ENCODE measurements at regions not wholly inside any gene's neighbourhood (a gene's known extent, or its start where the extent isn't known, plus 50 kb on each side); places are given as distances from the start of the nearest gene placed in this dataset.

GRCh38 chr12:84361651-84362551, 550.7 kb downstream of the SLC6A15 start:
- WGBS, 2 experiments (ENCODE audit: extremely low coverage in 2 of 2, insufficient read length in 1 of 2), result 86% methylated on average over 14 of the region's 27 CpGs; no CpG with 5 or more reads in 1 of the 2 experiments
- dilution Hi-C loops (cut with HindIII; ENCODE audit: low sequenced_read_pairs, unreplicated experiment), result no loop called here
- Histone ChIP-seq H2AFZ (replicated peaks; ENCODE audit: low read length, poor library complexity) (no peak overlapping the region), H4K8ac (ENCODE audit: low read depth in 2 of 2, low read length in 2 of 2) (no peak overlapping the region), H3K36me3 (ENCODE audit: control insufficient read depth, insufficient read depth, low read length) (no peaks in the 10 kb centered on the region), H3K9me1 (ENCODE audit: insufficient read depth, low read length) (no peaks in the 10 kb centered on the region), H2AK9ac (replicated peaks; ENCODE audit: low read depth, low read length, poor library complexity) (no peak overlapping the region), H3K27ac (ENCODE audit: insufficient read depth, low read length) (no peak overlapping the region), H3K9ac (ENCODE audit: low read depth, low read length) (no peak overlapping the region), H2BK5ac (ENCODE audit: low read depth, low read length, poor library complexity, severe bottlenecking) (no peak overlapping the region), H2AK5ac (ENCODE audit: low read depth, low read length) (no peak overlapping the region), H4K20me1 (ENCODE audit: insufficient read depth, low read length) (no peaks in the 10 kb centered on the region), H2BK120ac (ENCODE audit: low read depth, low read length) (no peak overlapping the region), H3K18ac (ENCODE audit: low read depth, low read length) (no peak overlapping the region), H4K5ac (ENCODE audit: low read depth, low read length) (no peak overlapping the region), H3K27me3 (ENCODE audit: control insufficient read depth, insufficient read depth, low read length) (no peaks in the 10 kb centered on the region), H3K14ac (replicated peaks; ENCODE audit: low read depth, low read length) (no peak overlapping the region), H3K4me2 (ENCODE audit: low read depth, low read length) (no peak overlapping the region), H3K23ac (ENCODE audit: low read depth, low read length) (no peak overlapping the region), H3K4me3 (ENCODE audit: insufficient read depth, low read depth, low read length) (no peak overlapping the region), H3K79me1 (ENCODE audit: low read depth in 1 of 2, low read length in 2 of 2) (no peaks in the 10 kb centered on the region), H2BK15ac (ENCODE audit: low read depth, low read length) (no peak overlapping the region), H3K4ac (ENCODE audit: low read depth, low read length) (no peak overlapping the region), H3K9me3 (ENCODE audit: control insufficient read depth, insufficient read depth, low read length) (peaks cover 5% of the 10 kb centered on the region; the same call in 1 of the 2 replicates), H2BK20ac (ENCODE audit: low read depth, low read length) (no peak overlapping the region), H3K4me1 (ENCODE audit: control insufficient read depth, insufficient read depth, low read length) (no peaks in the 10 kb centered on the region), H4K91ac (ENCODE audit: insufficient read depth, low read depth, low read length) (no peak overlapping the region), H3K56ac (ENCODE audit: extremely low read depth, insufficient read depth, low read length) (no peak overlapping the region)
- POLR2A ChIA-PET (ENCODE audit: unreplicated experiment), result no interaction called here
- no TSS peak for BruUV-seq (replicated peaks)
- DNase-seq (no peak), ATAC-seq (ENCODE audit: low read depth) (no peak)
- CTCF ChIA-PET, result no interaction called here
- intact Hi-C loops (cut with micrococcal nuclease), result no loop called here
- no peak for TF ChIP-seq POLR2A (IDR thresholded peaks at IDR 0.05; ENCODE audit: low read depth, low read length)
- TF ChIP-seq RFX5 (IDR thresholded peaks at IDR 0.05; ENCODE audit: low read depth, low read length), result no peak
- no peak for TF ChIP-seq FOS (IDR thresholded peaks at IDR 0.05; ENCODE audit: low read depth, low read length)
- TF ChIP-seq NFE2L2 (IDR thresholded peaks at IDR 0.05; ENCODE audit: low read depth, low read length), result no peak
- no peak for TF ChIP-seq RCOR1 (IDR thresholded peaks at IDR 0.05; ENCODE audit: insufficient replicate concordance, low read length)
- TF ChIP-seq ELK1 (IDR thresholded peaks at IDR 0.05; ENCODE audit: borderline replicate concordance, low read depth, low read length), result no peak
- no peak for TF ChIP-seq MAFK (IDR thresholded peaks at IDR 0.05; ENCODE audit: low read depth, low read length)
- TF ChIP-seq MAZ (IDR thresholded peaks at IDR 0.05; ENCODE audit: borderline replicate concordance, low read depth, low read length), result no peak
- no peak for TF ChIP-seq MXI1 (IDR thresholded peaks at IDR 0.05; ENCODE audit: borderline replicate concordance, low read depth, low read length)
- in situ Hi-C loops (cut with MboI; ENCODE audit: low sequenced_read_pairs), result no loop called here

Data from IMR-90 (cell line).